GM12878 (cell line): ENCODE measurements at regions not wholly inside any gene's neighbourhood (a gene's known extent, or its start where the extent isn't known, plus 50 kb on each side); places are given as distances from the start of the nearest gene placed in this dataset.

Source experiments
- ATAC-seq: fragments of 200-7000 bp; cut with Tn5 transposase; 3 replicates; pipeline ENCODE4 v1.9.1; 2020; ENCODE audit warnings: mild to moderate bottlenecking, moderate library complexity
- BruUV-seq: library from RNA; stranded (reverse); fragments of 400-500 nt; replicated peaks from 2 replicates; lab custom pipeline; 2021; lab: Mats Ljungman, UMichigan
- CTCF ChIA-PET: fragments of 300-600 bp; sonication (Branson Sonifier 250); formaldehyde crosslinking; extraction: SDS; loops from one replicate; lab custom pipeline; 2021; ENCODE audit warnings: inconsistent platforms; lab: Yijun Ruan, JAX
- POLR2A ChIA-PET: fragments of 350-600 bp; formaldehyde crosslinking; extraction: SDS; loops from one replicate; lab custom pipeline; 2021; ENCODE audit warnings: inconsistent platforms; lab: Charles Lee
- RAD21 ChIA-PET: fragments of 300-600 bp; sonication (Branson Sonifier 250); formaldehyde crosslinking; loops from one replicate; lab custom pipeline; 2023; ENCODE audit warnings: antibody characterized with exemption; ENCODE audit not compliant: unreplicated experiment; lab: Charles Lee
- SMC1A ChIA-PET: fragments of 300-600 bp; sonication (Branson Sonifier 250); formaldehyde crosslinking; loops from one replicate; lab custom pipeline; 2023; ENCODE audit not compliant: unreplicated experiment, uncharacterized antibody; lab: Charles Lee
- DNase-seq: peaks from one replicate; pipeline ENCODE4 v3.0.0-alpha.2; 2011; ENCODE audit warnings: low read depth, low spot score
- FAIRE-seq: peaks from 3 replicates; lab custom pipeline; 2011; peaks lifted over from hg19 to GRCh38; lab: Jason Lieb, UNC
- H2AFZ ChIP-seq: 2 replicates; pipeline ENCODE4 v1.6.0; 2011; ENCODE audit warnings: low read depth, low read length, control low read depth; ENCODE audit not compliant: control insufficient read depth
- H3K27ac ChIP-seq: 2 replicates; pipeline ENCODE4 v1.5.1; 2011; ENCODE audit warnings: control low read depth; ENCODE audit not compliant: control insufficient read depth, insufficient read depth
- H3K27me3 ChIP-seq, 2 experiments: replicated peaks in 1 of 2; 2 replicates each; pipeline versions ENCODE4 v1.6.0 to v1.6.1; 2011; ENCODE audit warnings: low read length in 1 of 2; ENCODE audit not compliant: control insufficient read depth in 2 of 2, insufficient read depth in 2 of 2
- H3K36me3 ChIP-seq, 2 experiments: 2 replicates each; pipeline ENCODE4 v1.5.1; 2011; ENCODE audit warnings: low read length in 1 of 2; ENCODE audit not compliant: control insufficient read depth in 2 of 2, insufficient read depth in 2 of 2
- H3K4me1 ChIP-seq: 2 replicates; pipeline ENCODE4 v1.6.1; 2011; ENCODE audit warnings: mild to moderate bottlenecking, low read length, moderate library complexity, mixed read lengths; ENCODE audit not compliant: control insufficient read depth, insufficient read depth
- H3K4me2 ChIP-seq: 2 replicates; pipeline ENCODE4 v1.6.0; 2011; ENCODE audit warnings: control low read depth; ENCODE audit not compliant: control insufficient read depth, insufficient read depth
- H3K4me3 ChIP-seq: fragments of 200-600 bp; sonication (generic); 2 replicates; pipeline ENCODE4 v1.5.1; 2016
- H3K79me2 ChIP-seq: 2 replicates; pipeline ENCODE4 v1.6.0; 2011; ENCODE audit warnings: low read length; ENCODE audit not compliant: control insufficient read depth, insufficient read depth
- H3K9ac ChIP-seq: 2 replicates; pipeline ENCODE4 v1.8.0; 2011; ENCODE audit warnings: low read length, control low read depth, mixed read lengths; ENCODE audit not compliant: control insufficient read depth, insufficient read depth
- H3K9me3 ChIP-seq: replicated peaks from 3 replicates; pipeline ENCODE4 v1.5.1; 2011; ENCODE audit warnings: mild to moderate bottlenecking, low read length; ENCODE audit not compliant: control insufficient read depth, insufficient read depth
- H4K20me1 ChIP-seq: 2 replicates; pipeline ENCODE4 v1.6.0; 2011; ENCODE audit not compliant: control insufficient read depth, insufficient read depth
- BHLHE40 ChIP-seq, 2 experiments: fragments of 450-650 bp in 1 of 2; IDR thresholded peaks; 2 replicates each; pipeline ENCODE4 v1.6.1; 2011 to 2017; ENCODE audit warnings: low read depth in 2 of 2, borderline replicate concordance in 1 of 2, improper control_type of control experiment in 1 of 2, low read length in 1 of 2, mild to moderate bottlenecking in 1 of 2
- CBX5 ChIP-seq: sonication (generic); IDR thresholded peaks from 2 replicates; pipeline ENCODE4 v1.6.1; 2016; ENCODE audit warnings: low read depth, moderate library complexity, mild to moderate bottlenecking, inconsistent platforms
- CEBPB ChIP-seq, 2 experiments: fragments of 150-350 bp in 1 of 2; IDR thresholded peaks; 2 replicates each; pipeline ENCODE4 v1.6.1; 2012 to 2014; ENCODE audit warnings: low read depth in 2 of 2, low read length in 2 of 2, borderline replicate concordance in 1 of 2, inconsistent platforms in 1 of 2
- CREB1 ChIP-seq: IDR thresholded peaks from 2 replicates; pipeline ENCODE4 v1.6.1; 2012; ENCODE audit warnings: low read depth, mild to moderate bottlenecking, inconsistent platforms
- CREM ChIP-seq: IDR thresholded peaks from 2 replicates; pipeline ENCODE4 v1.6.1; 2014; ENCODE audit warnings: antibody characterized with exemption, low read depth
- E4F1 ChIP-seq: fragments of 450-650 bp; IDR thresholded peaks from 2 replicates; pipeline ENCODE4 v1.6.1; 2018; ENCODE audit warnings: borderline replicate concordance, mild to moderate bottlenecking; ENCODE audit not compliant: partially characterized antibody
- FOS ChIP-seq: IDR thresholded peaks from 3 replicates; pipeline ENCODE4 v1.6.1; 2011; ENCODE audit warnings: borderline replicate concordance; ENCODE audit not compliant: insufficient read length; ENCODE audit errors: extremely low read depth
- HDAC2 ChIP-seq: fragments of 200-600 bp; sonication (generic); IDR thresholded peaks from 2 replicates; pipeline ENCODE4 v1.6.1; 2017
- HSF1 ChIP-seq: fragments of 150-350 bp; IDR thresholded peaks from 2 replicates; pipeline ENCODE4 v1.6.1; 2014; ENCODE audit warnings: mild to moderate bottlenecking, low read depth, low read length
- JUND ChIP-seq: IDR thresholded peaks from 2 replicates; pipeline ENCODE4 v1.6.1; 2012; ENCODE audit warnings: low read depth, mild to moderate bottlenecking, low read length, improper control_type of control experiment, moderate library complexity
- KAT2A ChIP-seq: conservative IDR thresholded peaks from 2 replicates; pipeline ENCODE4 v1.6.1; 2011; ENCODE audit warnings: low read depth, low read length; ENCODE audit not compliant: control insufficient read depth
- LARP7 ChIP-seq: fragments of 450-650 bp; IDR thresholded peaks from 2 replicates; pipeline ENCODE4 v1.6.1; 2017; ENCODE audit warnings: mild to moderate bottlenecking
- NFYB ChIP-seq: IDR thresholded peaks from 2 replicates; pipeline ENCODE4 v1.6.1; 2011; ENCODE audit warnings: low read depth, mild to moderate bottlenecking, low read length, improper control_type of control experiment, moderate library complexity; ENCODE audit not compliant: insufficient read depth
- TCF7 ChIP-seq: IDR thresholded peaks from 2 replicates; pipeline ENCODE4 v1.6.1; 2014; ENCODE audit warnings: antibody characterized with exemption, borderline replicate concordance
- USF1 ChIP-seq: IDR thresholded peaks from 2 replicates; pipeline ENCODE4 v1.6.1; 2011; ENCODE audit warnings: borderline replicate concordance, low read depth, mild to moderate bottlenecking, moderate library complexity, mixed read lengths, low read length; ENCODE audit not compliant: insufficient read depth; ENCODE audit errors: extremely low read length
- WRNIP1 ChIP-seq: IDR thresholded peaks from 2 replicates; pipeline ENCODE4 v1.6.1; 2011; ENCODE audit warnings: low read depth, low read length, improper control_type of control experiment, borderline replicate concordance
- YBX1 ChIP-seq: fragments of 450-650 bp; IDR thresholded peaks from 2 replicates; pipeline ENCODE4 v1.6.1; 2016; ENCODE audit warnings: antibody characterized with exemption
- ZNF274 ChIP-seq: IDR thresholded peaks from one replicate; pipeline ENCODE4 v1.8.0; 2011; ENCODE audit not compliant: insufficient read length, insufficient read depth
- WGBS: methylation state at CpG from one replicate; pipeline ENCODE4 v1.1.6; 2016; ENCODE audit warnings: low lambda C conversion rate; ENCODE audit not compliant: insufficient replicate concordance, insufficient coverage; ENCODE audit errors: missing lambda C conversion rate; 5-methylcytosine and 5-hydroxymethylcytosine counted together
- in situ Hi-C: fragments of 300-500 bp; cut with MboI; formaldehyde crosslinking; loops from 9 replicates; pipeline ENCODE4 v1.14.3; 2018; ENCODE audit warnings: mixed read lengths
- intact Hi-C: fragments of 100-400 bp; cut with micrococcal nuclease; formaldehyde crosslinking; loops from one replicate; pipeline ENCODE4 v1.14.2; 2022; ENCODE audit not compliant: unreplicated experiment

GRCh38 chr12:113528606-113529293, 57.1 kb upstream of the LHX5 start:
- Histone ChIP-seq H3K27ac (no peak overlapping the region), H3K9me3 (no peaks in the 10 kb centered on the region), H2AFZ (no peak overlapping the region), H3K4me3 (no peak overlapping the region), H3K4me1 (no peaks in the 10 kb centered on the region), H3K9ac (no peak overlapping the region), H3K27me3 (peaks cover 2% of the 10 kb centered on the region in 2 experiments; a peak in 1 of 4 replicates), H3K4me2 (no peak overlapping the region), H3K36me3 (no peaks in the 10 kb centered on the region), H3K79me2 (no peaks in the 10 kb centered on the region), H4K20me1 (no peaks in the 10 kb centered on the region)
- BruUV-seq, result no TSS peak
- ChIA-PET SMC1A (interaction anchor here (0.6 kb wide), 1 partner anchor 480 kb away, joined by 3 read pairs; no protein-coding TSS in a partner anchor), RAD21 (no interaction called here), CTCF (no interaction called here), POLR2A (no interaction called here)
- WGBS, result under 1% methylated on average over 14 of the region's 14 CpGs
- TF ChIP-seq CEBPB (IDR thresholded peaks at IDR 0.05; ENCODE audit: borderline replicate concordance in 1 of 2, low read depth in 2 of 2, low read length in 2 of 2) (no peak), E4F1 (no peak), CBX5 (no peak), LARP7 (no peak), ZNF274 (no peak), CREM (no peak), HSF1 (no peak), HDAC2 (no peak), FOS (no peak), CREB1 (no peak), NFYB (no peak), JUND (no peak), KAT2A (no peak), USF1 (no peak), BHLHE40 (IDR thresholded peaks at IDR 0.05; ENCODE audit: borderline replicate concordance in 1 of 2, low read depth in 2 of 2, low read length in 1 of 2) (no peak), TCF7 (no peak), YBX1 (no peak), WRNIP1 (no peak)
- ATAC-seq, result no peak
- in situ Hi-C loops, result no loop called here
- FAIRE-seq, result no peak
- intact Hi-C loops, result no loop called here
- DNase-seq, result no peak
